ENCODE measurements at regions not wholly inside any gene's neighbourhood (a gene's known extent, or its start where the extent isn't known, plus 50 kb on each side); places are given as distances from the start of the nearest gene placed in this dataset.

DNA sequence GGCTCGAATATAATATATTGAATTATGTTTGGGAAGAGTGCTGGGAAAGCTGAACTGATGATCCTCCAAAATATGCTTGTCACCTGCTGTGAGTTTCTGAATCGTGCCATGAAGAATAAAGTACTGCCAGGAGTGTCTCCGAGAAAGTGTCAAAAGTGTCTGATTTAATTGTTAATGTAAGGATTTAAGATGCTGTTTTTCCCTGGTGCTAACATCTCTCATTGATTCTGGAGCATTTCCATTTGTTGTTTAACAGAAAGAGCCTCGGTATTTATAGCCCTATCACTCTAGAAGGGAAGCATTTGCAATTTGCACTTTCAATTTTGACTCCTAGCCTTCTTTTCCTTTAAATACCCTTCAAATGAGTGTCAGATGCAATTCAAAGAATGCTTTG is 342.2 kb downstream of the RND3 start:
- TF ChIP-seq, protein P1, sequence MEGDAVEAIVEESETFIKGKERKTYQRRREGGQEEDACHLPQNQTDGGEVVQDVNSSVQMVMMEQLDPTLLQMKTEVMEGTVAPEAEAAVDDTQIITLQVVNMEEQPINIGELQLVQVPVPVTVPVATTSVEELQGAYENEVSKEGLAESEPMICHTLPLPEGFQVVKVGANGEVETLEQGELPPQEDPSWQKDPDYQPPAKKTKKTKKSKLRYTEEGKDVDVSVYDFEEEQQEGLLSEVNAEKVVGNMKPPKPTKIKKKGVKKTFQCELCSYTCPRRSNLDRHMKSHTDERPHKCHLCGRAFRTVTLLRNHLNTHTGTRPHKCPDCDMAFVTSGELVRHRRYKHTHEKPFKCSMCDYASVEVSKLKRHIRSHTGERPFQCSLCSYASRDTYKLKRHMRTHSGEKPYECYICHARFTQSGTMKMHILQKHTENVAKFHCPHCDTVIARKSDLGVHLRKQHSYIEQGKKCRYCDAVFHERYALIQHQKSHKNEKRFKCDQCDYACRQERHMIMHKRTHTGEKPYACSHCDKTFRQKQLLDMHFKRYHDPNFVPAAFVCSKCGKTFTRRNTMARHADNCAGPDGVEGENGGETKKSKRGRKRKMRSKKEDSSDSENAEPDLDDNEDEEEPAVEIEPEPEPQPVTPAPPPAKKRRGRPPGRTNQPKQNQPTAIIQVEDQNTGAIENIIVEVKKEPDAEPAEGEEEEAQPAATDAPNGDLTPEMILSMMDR (IDR thresholded peaks at IDR 0.05), result no peak
- TF ChIP-seq REST (IDR thresholded peaks at IDR 0.05; ENCODE audit: low read depth, low read length), result no peak
- no peak for TF ChIP-seq TAF1 (IDR thresholded peaks at IDR 0.05; ENCODE audit: borderline replicate concordance, low read depth, low read length)
- no peak for TF ChIP-seq EZH2phosphoT487 (IDR thresholded peaks at IDR 0.05; ENCODE audit: borderline replicate concordance, low read depth)
- TF ChIP-seq ELF1 (IDR thresholded peaks at IDR 0.05), result no peak
- no peak for TF ChIP-seq SIN3A (IDR thresholded peaks at IDR 0.05; ENCODE audit: borderline replicate concordance, low read depth, low read length)
- TF ChIP-seq, protein P2, sequence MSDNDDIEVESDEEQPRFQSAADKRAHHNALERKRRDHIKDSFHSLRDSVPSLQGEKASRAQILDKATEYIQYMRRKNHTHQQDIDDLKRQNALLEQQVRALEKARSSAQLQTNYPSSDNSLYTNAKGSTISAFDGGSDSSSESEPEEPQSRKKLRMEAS (IDR thresholded peaks at IDR 0.05; ENCODE audit: low read depth), result no peak
- TF ChIP-seq POLR2AphosphoS5 (IDR thresholded peaks at IDR 0.05; ENCODE audit: low read depth, low read length), result no peak
- TF ChIP-seq NRF1 (IDR thresholded peaks at IDR 0.05; ENCODE audit: low read depth, low read length), result no peak
